ENCODE measurements at regions not wholly inside any gene's neighbourhood (a gene's known extent, or its start where the extent isn't known, plus 50 kb on each side); places are given as distances from the start of the nearest gene placed in this dataset.

DNA sequence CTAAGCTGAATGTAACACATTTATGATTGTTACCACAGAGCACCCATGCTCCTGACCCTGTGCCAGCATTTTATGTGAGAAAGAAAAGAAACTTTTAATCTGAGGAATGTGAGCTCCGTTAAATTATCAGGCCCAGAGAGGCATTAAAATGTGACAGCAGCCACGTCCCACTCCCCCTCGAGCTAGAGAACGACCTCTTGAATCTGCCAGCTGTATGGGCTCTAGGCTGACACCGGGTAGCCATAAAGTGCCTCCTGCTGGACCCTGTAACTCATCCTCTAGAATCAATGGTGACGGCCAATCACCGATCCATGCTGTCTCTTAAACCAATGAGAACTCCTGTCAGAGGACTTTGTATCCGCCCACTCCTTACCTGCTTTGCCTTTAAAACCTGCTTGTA is 110.2 kb upstream of the ADRA2C start:
- Histone ChIP-seq H3K4me3 (ENCODE audit: insufficient read depth, low read length, poor library complexity, severe bottlenecking) (no peak overlapping the region), H4K20me1 (ENCODE audit: low read depth, low read length) (no peaks in the 10 kb centered on the region), H3K9ac (ENCODE audit: low read length) (no peak overlapping the region), H3K36me3 (ENCODE audit: low read length) (no peaks in the 10 kb centered on the region), H3K9me2 (replicated peaks; ENCODE audit: insufficient read depth, low read length) (no peaks in the 10 kb centered on the region), H2AFZ (ENCODE audit: low read depth, low read length, severe bottlenecking) (no peak overlapping the region), H3K9me3 (ENCODE audit: insufficient read depth, low read length) (no peaks in the 10 kb centered on the region), H3K27me3 (ENCODE audit: low read length) (no peaks in the 10 kb centered on the region), H3F3A (ENCODE audit: insufficient read depth) (no peaks in the 10 kb centered on the region), H3K27ac (ENCODE audit: low read depth, low read length) (no peak overlapping the region), H3K79me2 (ENCODE audit: insufficient read depth, low read length) (no peaks in the 10 kb centered on the region), H3K4me2 (ENCODE audit: low read depth, low read length, poor library complexity, severe bottlenecking) (no peak overlapping the region)
- TF ChIP-seq, protein P1, sequence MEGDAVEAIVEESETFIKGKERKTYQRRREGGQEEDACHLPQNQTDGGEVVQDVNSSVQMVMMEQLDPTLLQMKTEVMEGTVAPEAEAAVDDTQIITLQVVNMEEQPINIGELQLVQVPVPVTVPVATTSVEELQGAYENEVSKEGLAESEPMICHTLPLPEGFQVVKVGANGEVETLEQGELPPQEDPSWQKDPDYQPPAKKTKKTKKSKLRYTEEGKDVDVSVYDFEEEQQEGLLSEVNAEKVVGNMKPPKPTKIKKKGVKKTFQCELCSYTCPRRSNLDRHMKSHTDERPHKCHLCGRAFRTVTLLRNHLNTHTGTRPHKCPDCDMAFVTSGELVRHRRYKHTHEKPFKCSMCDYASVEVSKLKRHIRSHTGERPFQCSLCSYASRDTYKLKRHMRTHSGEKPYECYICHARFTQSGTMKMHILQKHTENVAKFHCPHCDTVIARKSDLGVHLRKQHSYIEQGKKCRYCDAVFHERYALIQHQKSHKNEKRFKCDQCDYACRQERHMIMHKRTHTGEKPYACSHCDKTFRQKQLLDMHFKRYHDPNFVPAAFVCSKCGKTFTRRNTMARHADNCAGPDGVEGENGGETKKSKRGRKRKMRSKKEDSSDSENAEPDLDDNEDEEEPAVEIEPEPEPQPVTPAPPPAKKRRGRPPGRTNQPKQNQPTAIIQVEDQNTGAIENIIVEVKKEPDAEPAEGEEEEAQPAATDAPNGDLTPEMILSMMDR (IDR thresholded peaks at IDR 0.05; ENCODE audit: insufficient read depth, low read length, poor library complexity, severe bottlenecking) = no peak
- no peak for TF ChIP-seq EZH2phosphoT487 (conservative IDR thresholded peaks at IDR 0.05; ENCODE audit: low read length)

DNA sequence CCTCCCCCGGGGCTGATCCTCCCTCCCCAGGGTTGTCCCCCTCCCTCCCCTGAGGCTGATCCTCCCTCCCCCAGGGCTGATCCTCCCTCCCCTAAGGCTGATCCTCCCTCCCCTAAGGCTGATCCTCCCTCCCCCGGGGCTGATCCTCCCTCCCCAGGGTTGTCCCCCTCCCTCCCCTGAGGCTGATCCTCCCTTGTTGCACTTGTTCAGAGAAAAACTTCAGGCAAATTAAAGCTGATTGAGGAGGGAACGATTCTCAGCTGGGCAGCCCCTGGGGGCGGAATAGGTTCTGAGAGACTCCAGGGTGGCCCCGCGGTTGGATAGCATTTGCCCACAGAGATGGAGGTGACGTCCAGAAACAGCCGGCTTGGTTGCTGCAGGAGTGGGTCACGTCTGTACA is 110.7 kb upstream of the ADRA2C start:
- TF ChIP-seq EZH2phosphoT487 (conservative IDR thresholded peaks at IDR 0.05; ENCODE audit: low read length) = no peak
- TF ChIP-seq, protein P1 (IDR thresholded peaks at IDR 0.05; ENCODE audit: insufficient read depth, low read length, poor library complexity, severe bottlenecking) = no peak
- no peaks in the 10 kb centered on the region for H3K36me3 ChIP-seq (ENCODE audit: low read length)
- H3K27me3 ChIP-seq (ENCODE audit: low read length) = no peaks in the 10 kb centered on the region
- H3K27ac ChIP-seq (ENCODE audit: low read depth, low read length) = no peak overlapping the region
- H2AFZ ChIP-seq (ENCODE audit: low read depth, low read length, severe bottlenecking) = no peak overlapping the region
- no peaks in the 10 kb centered on the region for H3K9me2 ChIP-seq (replicated peaks; ENCODE audit: insufficient read depth, low read length)
- no peak overlapping the region for H3K9ac ChIP-seq (ENCODE audit: low read length)
- no peak overlapping the region for H3K4me2 ChIP-seq (ENCODE audit: low read depth, low read length, poor library complexity, severe bottlenecking)
- no peaks in the 10 kb centered on the region for H3K79me2 ChIP-seq (ENCODE audit: insufficient read depth, low read length)
- no peaks in the 10 kb centered on the region for H4K20me1 ChIP-seq (ENCODE audit: low read depth, low read length)
- no peaks in the 10 kb centered on the region for H3F3A ChIP-seq (ENCODE audit: insufficient read depth)
- no peaks in the 10 kb centered on the region for H3K9me3 ChIP-seq (ENCODE audit: insufficient read depth, low read length)
- H3K4me3 ChIP-seq (ENCODE audit: insufficient read depth, low read length, poor library complexity, severe bottlenecking) = no peak overlapping the region

DNA sequence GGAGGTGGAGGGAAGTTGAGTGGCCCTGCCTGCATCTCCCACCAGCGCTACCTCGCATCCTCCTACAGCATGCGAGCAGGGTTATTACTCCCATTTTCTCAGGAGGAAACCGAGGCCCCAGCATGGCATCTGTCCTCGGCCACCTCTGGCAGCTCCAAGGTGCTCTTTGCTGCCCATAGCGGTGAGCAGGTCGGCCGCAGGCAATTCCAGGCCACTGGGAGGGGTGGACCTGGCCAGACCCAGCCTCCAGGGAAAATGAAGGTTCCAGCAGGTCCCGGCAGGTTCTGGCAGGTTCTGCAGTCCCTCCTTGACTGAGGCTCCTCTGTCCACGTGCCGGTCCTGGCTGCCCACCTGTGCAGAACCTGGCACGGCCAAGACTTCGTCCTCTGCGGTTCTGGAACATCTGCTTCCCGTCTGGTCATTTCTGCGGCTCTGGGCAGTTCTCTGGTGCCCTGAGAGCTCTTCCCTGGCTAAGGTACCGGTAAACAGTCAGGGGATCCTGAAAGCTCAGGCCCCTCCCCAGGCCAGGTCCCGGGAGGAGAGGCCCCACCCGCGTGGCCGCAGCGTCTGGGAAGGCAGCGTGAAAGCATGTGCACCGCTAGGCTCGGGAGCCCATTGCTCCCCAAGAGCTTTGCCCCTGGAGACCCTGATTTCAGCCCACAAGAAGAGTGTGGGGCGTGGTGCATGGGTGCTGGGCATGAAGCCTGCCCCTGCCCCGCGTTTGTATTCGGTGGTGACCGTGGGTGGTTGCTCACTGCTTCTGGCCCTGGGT is 112.0 kb upstream of the ADRA2C start:
- Histone ChIP-seq H2AFZ (ENCODE audit: low read depth, low read length, severe bottlenecking) (no peak overlapping the region), H4K20me1 (ENCODE audit: low read depth, low read length) (no peaks in the 10 kb centered on the region), H3K9me2 (replicated peaks; ENCODE audit: insufficient read depth, low read length) (no peaks in the 10 kb centered on the region), H3K9ac (ENCODE audit: low read length) (no peak overlapping the region), H3K79me2 (ENCODE audit: insufficient read depth, low read length) (no peaks in the 10 kb centered on the region), H3K4me2 (ENCODE audit: low read depth, low read length, poor library complexity, severe bottlenecking) (no peak overlapping the region), H3K27me3 (ENCODE audit: low read length) (no peaks in the 10 kb centered on the region), H3K4me3 (ENCODE audit: insufficient read depth, low read length, poor library complexity, severe bottlenecking) (no peak overlapping the region), H3F3A (ENCODE audit: insufficient read depth) (no peaks in the 10 kb centered on the region), H3K36me3 (ENCODE audit: low read length) (no peaks in the 10 kb centered on the region), H3K9me3 (ENCODE audit: insufficient read depth, low read length) (no peaks in the 10 kb centered on the region), H3K27ac (ENCODE audit: low read depth, low read length) (no peak overlapping the region)
- TF ChIP-seq, protein P1 (IDR thresholded peaks at IDR 0.05; ENCODE audit: insufficient read depth, low read length, poor library complexity, severe bottlenecking) = no peak
- TF ChIP-seq EZH2phosphoT487 (conservative IDR thresholded peaks at IDR 0.05; ENCODE audit: low read length) = no peak

Measured in SU-DHL-6 (cell line).